ENCODE measurements at regions not wholly inside any gene's neighbourhood (a gene's known extent, or its start where the extent isn't known, plus 50 kb on each side); places are given as distances from the start of the nearest gene placed in this dataset.

DNA sequence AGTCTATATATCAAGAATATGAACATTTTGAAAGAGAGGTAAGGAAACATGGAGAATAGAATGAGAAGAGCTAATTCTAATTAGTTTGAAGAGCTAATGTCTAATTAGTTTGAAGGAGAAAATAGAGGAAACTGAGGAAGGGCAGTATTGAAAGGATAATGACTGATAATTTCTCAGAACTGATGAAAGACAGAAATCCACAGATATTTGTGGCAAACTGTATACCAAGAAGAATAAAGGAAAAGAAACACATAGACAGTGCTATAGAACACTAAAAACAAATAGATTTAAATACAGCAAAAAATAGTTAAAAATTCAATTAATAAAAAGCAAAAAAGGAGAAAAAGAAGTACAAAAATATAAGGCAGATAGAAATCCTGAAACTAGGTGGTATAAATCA lies 354.4 kb downstream of the QKI start:
- Mint-ChIP-seq H3K4me1 (peaks cover 4 to 17% of the 10 kb centered on the region in 2 experiments; a peak in 3 of 4 replicates), H3K4me3 (no peak overlapping the region), H3K27ac (no peak overlapping the region), H3K27me3 (ENCODE audit: low read depth) (no peaks in the 10 kb centered on the region), H3K9me3 (peaks cover 0 to 4% of the 10 kb centered on the region in 2 experiments; a peak in 1 of 5 replicates), H3K36me3 (ENCODE audit: insufficient read depth in 1 of 3, low read depth in 3 of 3) (no peaks in the 10 kb centered on the region)
- H3K9me3 ChIP-seq (ENCODE audit: control insufficient read depth, low read depth, low read length), result no peaks in the 10 kb centered on the region
- H3K14ac ChIP-seq (ENCODE audit: insufficient read depth, low read length), result no peak overlapping the region
- no peak overlapping the region for H2BK20ac ChIP-seq (ENCODE audit: low read depth, low read length, poor library complexity, severe bottlenecking)
- TF ChIP-seq, protein P1, sequence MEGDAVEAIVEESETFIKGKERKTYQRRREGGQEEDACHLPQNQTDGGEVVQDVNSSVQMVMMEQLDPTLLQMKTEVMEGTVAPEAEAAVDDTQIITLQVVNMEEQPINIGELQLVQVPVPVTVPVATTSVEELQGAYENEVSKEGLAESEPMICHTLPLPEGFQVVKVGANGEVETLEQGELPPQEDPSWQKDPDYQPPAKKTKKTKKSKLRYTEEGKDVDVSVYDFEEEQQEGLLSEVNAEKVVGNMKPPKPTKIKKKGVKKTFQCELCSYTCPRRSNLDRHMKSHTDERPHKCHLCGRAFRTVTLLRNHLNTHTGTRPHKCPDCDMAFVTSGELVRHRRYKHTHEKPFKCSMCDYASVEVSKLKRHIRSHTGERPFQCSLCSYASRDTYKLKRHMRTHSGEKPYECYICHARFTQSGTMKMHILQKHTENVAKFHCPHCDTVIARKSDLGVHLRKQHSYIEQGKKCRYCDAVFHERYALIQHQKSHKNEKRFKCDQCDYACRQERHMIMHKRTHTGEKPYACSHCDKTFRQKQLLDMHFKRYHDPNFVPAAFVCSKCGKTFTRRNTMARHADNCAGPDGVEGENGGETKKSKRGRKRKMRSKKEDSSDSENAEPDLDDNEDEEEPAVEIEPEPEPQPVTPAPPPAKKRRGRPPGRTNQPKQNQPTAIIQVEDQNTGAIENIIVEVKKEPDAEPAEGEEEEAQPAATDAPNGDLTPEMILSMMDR (conservative IDR thresholded peaks at IDR 0.05), result no peak
- no peaks in the 10 kb centered on the region for H3K23me2 ChIP-seq (ENCODE audit: insufficient read length, low read depth, low read length, poor library complexity, severe bottlenecking)
- no peak overlapping the region for H3K56ac ChIP-seq (ENCODE audit: insufficient read length, low read depth, low read length)
- H3K79me2 ChIP-seq (ENCODE audit: insufficient read depth, low read length), result no peaks in the 10 kb centered on the region; the same call in 1 of the 2 replicates
- no peak overlapping the region for H2BK12ac ChIP-seq (ENCODE audit: insufficient read length, low read depth, low read length)
- no peak overlapping the region for H4K5ac ChIP-seq (ENCODE audit: insufficient read length, low read depth, low read length)
- H3K4me1 ChIP-seq (ENCODE audit: insufficient read depth, low read length), result no peaks in the 10 kb centered on the region; the same call in 1 of the 2 replicates
- H3K9ac ChIP-seq (ENCODE audit: extremely low read depth, insufficient read length, low read length), result no peak overlapping the region
- no peak overlapping the region for H3K27ac ChIP-seq (ENCODE audit: insufficient read length, low read depth, low read length)
- no peak overlapping the region for H3K4me2 ChIP-seq (ENCODE audit: insufficient read depth, insufficient read length, low read length)
- H4K8ac ChIP-seq (replicated peaks; ENCODE audit: insufficient read length, low read depth, low read length), result no peak overlapping the region
- no peaks in the 10 kb centered on the region for H3K79me1 ChIP-seq (ENCODE audit: insufficient read depth, low read depth, low read length, poor library complexity, severe bottlenecking)
- DNase-seq, result no peak
- H2BK120ac ChIP-seq (ENCODE audit: low read depth, low read length, poor library complexity, severe bottlenecking), result no peak overlapping the region
- H3K4ac ChIP-seq (ENCODE audit: low read depth, low read length), result no peak overlapping the region
- no peaks in the 10 kb centered on the region for H4K20me1 ChIP-seq (ENCODE audit: control insufficient read depth, insufficient read depth, insufficient read length)
- no peak overlapping the region for H2BK5ac ChIP-seq (ENCODE audit: insufficient read length, low read length)
- no peak overlapping the region for H2BK15ac ChIP-seq (ENCODE audit: low read depth, low read length)
- no peak overlapping the region for H3T11ph ChIP-seq (ENCODE audit: low read length)
- no peaks in the 10 kb centered on the region for H3K27me3 ChIP-seq (ENCODE audit: insufficient read depth, low read length)
- H3K18ac ChIP-seq (ENCODE audit: insufficient read length, low read depth, low read length), result no peak overlapping the region
- no peak overlapping the region for H2AK5ac ChIP-seq (ENCODE audit: insufficient read length, low read length)
- H3K23ac ChIP-seq (ENCODE audit: insufficient read length, low read depth, low read length), result no peak overlapping the region
- H4K91ac ChIP-seq (ENCODE audit: insufficient read length, low read depth, low read length), result no peak overlapping the region
- no peak overlapping the region for H2AFZ ChIP-seq (ENCODE audit: low read length)

Measured in H9 (cell line).